Liver (tissue), 7 donors: ENCODE measurements at regions not wholly inside any gene's neighbourhood (a gene's known extent, or its start where the extent isn't known, plus 50 kb on each side); places are given as distances from the start of the nearest gene placed in this dataset.
"Not testable (repeated sequence)": the region's sequence is repeated elsewhere in the genome, so short reads cannot be mapped to it uniquely, and the experiment has no call there.

ENCODE experiments used
- DNase-seq: peaks from one replicate; pipeline ENCODE4 v3.0.0-alpha.2; 2017; ENCODE audit warnings: low spot score
- H3K27ac ChIP-seq, 2 donors: one replicate each; pipeline ENCODE4 v1.7.0; 2013; ENCODE audit warnings: inconsistent platforms in 2 of 2, low read length in 2 of 2, control low read depth in 1 of 2, low read depth in 1 of 2, mild to moderate bottlenecking in 1 of 2
- H3K27me3 ChIP-seq, 4 donors: one replicate each; pipeline versions ENCODE4 v1.6.1 to v1.7.0; 2013; ENCODE audit warnings: low read length in 3 of 4, inconsistent platforms in 1 of 4, mild to moderate bottlenecking in 1 of 4, moderate library complexity in 1 of 4; ENCODE audit not compliant: control insufficient read depth in 4 of 4, insufficient read depth in 4 of 4
- H3K36me3 ChIP-seq, 4 donors: one replicate each; pipeline versions ENCODE4 v1.6.1 to v1.7.0; 2013; ENCODE audit warnings: low read length in 3 of 4, mild to moderate bottlenecking in 3 of 4, low read depth in 1 of 4, moderate library complexity in 1 of 4; ENCODE audit not compliant: control insufficient read depth in 4 of 4, insufficient read depth in 3 of 4
- H3K4me1 ChIP-seq, 4 donors: one replicate each; pipeline versions ENCODE4 v1.6.1 to v1.7.0; 2013; ENCODE audit warnings: low read length in 3 of 4, mild to moderate bottlenecking in 3 of 4, moderate library complexity in 1 of 4; ENCODE audit not compliant: control insufficient read depth in 4 of 4, insufficient read depth in 4 of 4
- H3K4me3 ChIP-seq, 3 donors: one replicate each; pipeline versions ENCODE4 v1.6.1 to v1.7.0; 2013; ENCODE audit warnings: low read length in 3 of 3, control low read depth in 1 of 3, low read depth in 1 of 3, mild to moderate bottlenecking in 1 of 3
- H3K9ac ChIP-seq, 2 donors: one replicate each; pipeline ENCODE4 v1.7.0; 2013; ENCODE audit warnings: low read length in 2 of 2, mild to moderate bottlenecking in 2 of 2, moderate library complexity in 2 of 2, control low read depth in 1 of 2, low read depth in 1 of 2
- H3K9me3 ChIP-seq, 4 donors: one replicate each; pipeline versions ENCODE4 v1.6.1 to v1.7.0; 2013; ENCODE audit warnings: low read length in 3 of 4; ENCODE audit not compliant: control insufficient read depth in 4 of 4
- ATF3 ChIP-seq: IDR thresholded peaks from 2 replicates; pipeline ENCODE4 v1.6.1; 2016; ENCODE audit warnings: antibody characterized with exemption
- FOXA1 ChIP-seq: IDR thresholded peaks from 2 replicates; pipeline ENCODE4 v1.6.1; 2016; ENCODE audit warnings: antibody characterized with exemption
- GABPA ChIP-seq, 2 donors: IDR thresholded peaks in 1 of 2; conservative IDR thresholded peaks in 1 of 2; 2 replicates each; pipeline ENCODE4 v1.6.1; 2016; ENCODE audit warnings: antibody characterized with exemption in 2 of 2, mild to moderate bottlenecking in 1 of 2, moderate library complexity in 1 of 2
- HNF4A ChIP-seq, 2 donors: conservative IDR thresholded peaks; 2 replicates each; pipeline ENCODE4 v1.6.1; 2016; ENCODE audit warnings: antibody characterized with exemption in 2 of 2, mild to moderate bottlenecking in 2 of 2
- HNF4G ChIP-seq: IDR thresholded peaks from 2 replicates; pipeline ENCODE4 v1.6.1; 2016; ENCODE audit warnings: antibody characterized with exemption
- JUND ChIP-seq, 2 donors: IDR thresholded peaks; 2 replicates each; pipeline ENCODE4 v1.6.1; 2016; ENCODE audit warnings: antibody characterized with exemption in 2 of 2
- RAD21 ChIP-seq, 2 donors: IDR thresholded peaks; 2 replicates each; pipeline ENCODE4 v1.6.1; 2016; ENCODE audit warnings: antibody characterized with exemption in 2 of 2, mild to moderate bottlenecking in 2 of 2
- REST ChIP-seq: IDR thresholded peaks from 2 replicates; pipeline ENCODE4 v1.6.1; 2016; ENCODE audit warnings: antibody characterized with exemption, mild to moderate bottlenecking
- RXRA ChIP-seq, 2 donors: IDR thresholded peaks; 2 replicates each; pipeline ENCODE4 v1.6.1; 2017 to 2018; ENCODE audit warnings: antibody characterized with exemption in 2 of 2, mild to moderate bottlenecking in 1 of 2
- TAF1 ChIP-seq: conservative IDR thresholded peaks from 2 replicates; pipeline ENCODE4 v1.6.1; 2016; ENCODE audit warnings: antibody characterized with exemption, mild to moderate bottlenecking
- YY1 ChIP-seq: IDR thresholded peaks from 2 replicates; pipeline ENCODE4 v1.6.1; 2016; ENCODE audit warnings: antibody characterized with exemption, mild to moderate bottlenecking
- ZBTB33 ChIP-seq: IDR thresholded peaks from 2 replicates; pipeline ENCODE4 v1.6.1; 2016; ENCODE audit warnings: antibody characterized with exemption
- WGBS: extraction: QIAGEN DNeasy Blood & Tissue Kit; methylation state at CpG from one replicate; pipeline ENCODE4 v1.1.7; 2013; 5-methylcytosine and 5-hydroxymethylcytosine counted together
- donor health status: healthy.
- donor health status: healthy.
- donor health status: healthy.
- donor health status: healthy.

GRCh38 chr10:55943403-55943802 lies 417.7 kb downstream of the ZWINT start:
- no peak for DNase-seq
- Histone ChIP-seq H3K27me3 (no peaks in the 10 kb centered on the region), H3K4me3 (no peak overlapping the region), H3K9ac (no peak overlapping the region), H3K36me3 (no peaks in the 10 kb centered on the region), H3K4me1 (no peaks in the 10 kb centered on the region), H3K27ac (no peak overlapping the region), H3K9me3 (peaks cover 0 to 3% (median 0%) of the 10 kb centered on the region in 4 donors)
- 84% methylated on average over 3 of the region's 3 CpGs for WGBS
- TF ChIP-seq FOXA1 (no peak), ZBTB33 (no peak), JUND (IDR thresholded peaks at IDR 0.05) (no peak), YY1 (no peak), HNF4G (no peak)

GRCh38 chr10:55929291-55929690 lies 431.8 kb downstream of the ZWINT start:
- no peaks in the 10 kb centered on the region for H3K4me1 ChIP-seq
- no peaks in the 10 kb centered on the region for H3K9me3 ChIP-seq
- no peak for TF ChIP-seq TAF1
- no peak for TF ChIP-seq HNF4G
- TF ChIP-seq HNF4A (conservative IDR thresholded peaks at IDR 0.05) = no peak
- TF ChIP-seq REST = no peak
- no peak for TF ChIP-seq ATF3
- TF ChIP-seq RXRA (IDR thresholded peaks at IDR 0.05) = no peak
- TF ChIP-seq RAD21 (IDR thresholded peaks at IDR 0.05) = no peak
- no peak for TF ChIP-seq GABPA (IDR thresholded peaks at IDR 0.05 in 1 of 2, conservative IDR thresholded peaks at IDR 0.05 in 1 of 2)
- TF ChIP-seq FOXA1 = no peak
- no peak for TF ChIP-seq ZBTB33
- WGBS = 74% methylated on average over 1 of the region's 1 CpG
- no peak overlapping the region for H3K27ac ChIP-seq
- H3K36me3 ChIP-seq = no peaks in the 10 kb centered on the region
- no peak overlapping the region for H3K4me3 ChIP-seq
- no peaks in the 10 kb centered on the region for H3K27me3 ChIP-seq
- H3K9ac ChIP-seq = no peak overlapping the region
- no peak for DNase-seq

- not testable (repeated sequence) for H3K4me1 ChIP-seq
Observed at GRCh38 chr10:55899472-55900147, 461.4 kb downstream of the ZWINT start.

More at GRCh38 chr10:55899472-55900147, 461.4 kb downstream of the ZWINT start:
- H3K27ac ChIP-seq, H3K36me3 ChIP-seq, DNase-seq, H3K9ac ChIP-seq, H3K9me3 ChIP-seq, H3K4me3 ChIP-seq, H3K27me3 ChIP-seq: not testable (repeated sequence)
- 63% methylated on average over 25 of the region's 25 CpGs for WGBS
